PFSK-1 (cell line): ENCODE measurements at regions not wholly inside any gene's neighbourhood (a gene's known extent, or its start where the extent isn't known, plus 50 kb on each side); places are given as distances from the start of the nearest gene placed in this dataset.

ENCODE experiments used
- REST ChIP-seq, 2 experiments: IDR thresholded peaks; 2 replicates each; pipeline versions ENCODE4 v1.6.1 to v1.8.0; 2011 to 2012; ENCODE audit warnings: low read depth in 2 of 2, low read length in 2 of 2, control low read depth in 1 of 2, inconsistent platforms in 1 of 2, mild to moderate bottlenecking in 1 of 2, moderate library complexity in 1 of 2; ENCODE audit not compliant: insufficient read depth in 1 of 2
- TAF1 ChIP-seq: IDR thresholded peaks from 2 replicates; pipeline ENCODE4 v1.6.1; 2012; ENCODE audit warnings: low read length, control low read depth, borderline replicate concordance; ENCODE audit not compliant: insufficient read depth

GRCh38 chr1:188723332-188724020, 1754.2 kb downstream of the BRINP3 start:
- TF ChIP-seq TAF1 = no peak
- no peak for TF ChIP-seq REST (IDR thresholded peaks at IDR 0.05; ENCODE audit: insufficient read depth in 1 of 2, low read depth in 2 of 2, low read length in 2 of 2)
